ENCODE measurements at regions not wholly inside any gene's neighbourhood (a gene's known extent, or its start where the extent isn't known, plus 50 kb on each side); places are given as distances from the start of the nearest gene placed in this dataset.

- TF ChIP-seq POLR2A (IDR thresholded peaks at IDR 0.05) (no peak), CTCF (IDR thresholded peaks at IDR 0.05) (no peak)
Measured at GRCh38 chr7:85821926-85822325, 635.1 kb upstream of the SEMA3D start.

Data from breast epithelium (tissue), 3 donors.